DMS153 treated with DMSO at 0.1 percent for 48 hours (cell line): ENCODE measurements at regions not wholly inside any gene's neighbourhood (a gene's known extent, or its start where the extent isn't known, plus 50 kb on each side); places are given as distances from the start of the nearest gene placed in this dataset.
A peak's percentile ranks its signal among the peaks of the same experiment; 100 is the strongest.
"Not testable (repeated sequence)": the region's sequence is repeated elsewhere in the genome, so short reads cannot be mapped to it uniquely, and the experiment has no call there.

ENCODE experiments used
- DNase-seq: peaks from one replicate; lab custom pipeline; 2025; ENCODE audit not compliant: unreplicated experiment; lab: John Stamatoyannopoulos, UW

DNA sequence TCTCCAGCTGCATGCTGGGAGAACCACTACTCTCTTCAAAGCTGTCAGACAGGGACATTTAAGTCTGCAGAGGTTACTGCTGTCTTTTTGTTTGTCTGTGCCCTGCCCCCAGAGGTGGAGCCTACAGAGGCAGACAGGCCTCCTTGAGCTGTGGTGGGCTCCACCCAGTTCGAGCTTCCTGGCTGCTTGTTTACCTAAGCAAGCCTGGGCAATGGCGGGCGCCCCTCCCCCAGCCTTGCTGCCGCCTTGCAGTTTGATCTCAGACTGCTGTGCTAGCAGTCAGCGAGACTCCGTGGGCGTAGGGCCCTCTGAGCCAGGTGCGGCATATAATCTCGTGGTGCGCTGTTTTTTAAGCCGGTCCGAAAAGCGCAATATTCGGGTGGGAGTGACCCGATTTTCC lies 215.0 kb downstream of the STIM2 start:
- not testable (repeated sequence) for DNase-seq

DNA sequence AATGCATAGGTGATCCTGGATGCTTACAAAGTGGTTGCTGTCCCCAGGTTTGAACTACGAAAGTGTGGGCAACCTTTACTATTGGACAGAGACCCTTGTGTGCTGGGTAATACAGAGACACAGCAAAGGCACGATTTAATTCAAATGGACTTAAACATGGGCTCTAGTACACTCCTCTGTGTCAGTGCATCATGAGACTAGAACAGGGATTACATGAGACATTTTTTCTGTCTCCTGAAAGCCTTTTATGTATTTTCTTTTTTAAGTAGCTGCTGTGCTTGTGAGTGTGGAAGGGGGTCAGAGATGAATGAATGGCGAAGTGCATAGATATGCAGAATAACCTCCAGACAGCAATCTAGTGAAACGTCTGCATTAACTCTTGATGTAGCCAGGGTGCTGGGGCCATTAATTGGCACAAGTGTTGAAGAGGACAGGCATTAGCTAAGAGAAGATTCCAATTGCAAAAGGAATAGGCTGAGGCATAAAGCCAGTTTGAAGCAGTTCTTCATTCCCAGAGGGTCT lies 218.4 kb downstream of the STIM2 start:
- DNase-seq: no peak

DNA sequence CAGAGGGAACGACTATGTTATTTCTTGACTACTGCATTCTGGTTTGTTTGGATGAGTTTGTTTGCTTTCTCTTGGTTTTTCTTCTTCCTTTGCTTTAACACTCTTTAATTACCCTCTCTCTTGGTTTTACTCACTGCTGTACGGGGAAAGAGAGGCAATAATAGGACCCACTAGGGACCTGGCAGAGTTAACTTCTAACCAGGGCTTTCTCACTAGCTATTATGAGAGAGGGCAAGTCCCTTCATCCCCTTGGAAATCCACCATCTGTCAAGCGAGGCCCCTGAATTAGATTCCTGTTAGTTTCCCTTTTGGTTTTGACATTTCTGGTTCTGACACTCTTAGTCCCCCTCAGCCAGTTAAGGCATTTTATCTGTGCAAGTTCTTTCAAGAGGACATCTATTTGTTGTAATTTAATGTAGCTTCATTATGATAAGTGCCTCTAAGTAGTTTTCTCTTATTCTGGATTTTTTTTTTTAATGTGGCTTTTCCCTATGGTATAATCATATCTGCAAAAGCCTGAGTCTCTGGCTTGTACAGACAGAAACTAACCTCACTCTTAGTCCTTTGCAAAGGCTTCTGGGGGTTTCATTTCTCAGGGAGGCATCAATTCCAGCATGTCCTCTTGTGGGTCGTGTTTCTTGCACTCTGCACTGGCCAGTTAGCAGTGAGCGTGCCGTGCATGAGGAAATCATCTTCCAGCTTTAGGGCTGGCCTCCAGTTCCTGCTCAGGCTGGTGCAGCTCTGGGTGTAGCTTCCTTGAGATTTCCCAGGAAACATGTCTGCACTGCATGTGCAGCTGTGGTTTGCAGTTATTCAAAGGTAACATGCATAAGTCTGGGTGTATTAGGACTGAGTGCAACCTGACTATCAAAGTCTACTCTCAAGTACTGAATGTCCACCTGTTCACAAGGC lies 221.3 kb downstream of the STIM2 start:
- DNase-seq: no peak

DNA sequence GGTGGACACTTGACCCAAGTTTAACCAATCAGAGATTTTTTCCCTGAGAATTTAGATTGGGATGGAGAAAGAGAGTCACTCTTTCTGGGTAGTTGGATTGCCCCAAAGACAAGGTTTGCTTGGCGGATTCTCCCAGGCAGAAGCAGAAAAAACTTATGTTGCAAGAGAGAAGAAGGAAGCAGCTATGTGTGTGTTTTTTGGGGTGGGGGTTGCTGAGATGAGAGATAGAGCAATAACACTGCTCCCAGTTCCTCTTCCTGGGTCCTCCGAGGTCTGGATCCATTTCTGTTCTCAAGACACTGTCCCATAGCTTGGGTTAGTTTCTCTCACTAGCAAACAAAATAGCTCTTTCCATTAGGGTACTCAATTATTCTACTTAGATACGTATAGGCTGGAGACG lies 222.1 kb downstream of the STIM2 start:
- DNase-seq: no peak

DNA sequence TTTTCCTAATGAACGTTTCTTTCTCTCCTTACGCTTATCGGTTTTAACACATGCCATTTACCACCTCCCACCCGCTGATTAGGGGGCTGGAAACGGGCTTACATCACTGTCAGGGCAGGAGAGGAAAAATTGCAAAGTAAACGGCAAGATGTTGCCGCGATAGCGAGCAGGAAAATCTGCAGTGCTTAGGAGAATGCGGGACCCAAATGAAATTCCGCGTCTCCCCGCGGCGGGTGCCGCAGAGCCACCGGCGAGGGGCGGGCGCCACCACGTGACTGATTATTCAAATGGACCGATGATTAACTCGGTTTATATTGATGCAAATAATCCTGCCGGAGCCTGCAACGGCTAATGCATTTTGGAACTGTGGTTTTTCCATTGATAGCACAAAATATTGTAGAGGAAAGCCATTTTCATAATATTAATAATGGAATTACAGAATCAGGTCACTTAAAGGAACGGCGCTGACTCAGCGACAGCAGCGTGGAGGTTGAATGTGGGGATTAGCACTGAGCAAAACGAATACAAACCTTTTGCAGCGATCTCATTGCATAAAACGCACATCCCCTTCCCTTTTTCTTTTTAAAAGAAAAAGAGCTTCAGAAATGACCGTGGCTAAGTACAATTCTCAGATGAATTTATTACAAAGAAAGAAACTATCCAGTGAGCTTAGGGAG lies 224.2 kb downstream of the STIM2 start:
- DNase-seq: peak; percentile 21

DNA sequence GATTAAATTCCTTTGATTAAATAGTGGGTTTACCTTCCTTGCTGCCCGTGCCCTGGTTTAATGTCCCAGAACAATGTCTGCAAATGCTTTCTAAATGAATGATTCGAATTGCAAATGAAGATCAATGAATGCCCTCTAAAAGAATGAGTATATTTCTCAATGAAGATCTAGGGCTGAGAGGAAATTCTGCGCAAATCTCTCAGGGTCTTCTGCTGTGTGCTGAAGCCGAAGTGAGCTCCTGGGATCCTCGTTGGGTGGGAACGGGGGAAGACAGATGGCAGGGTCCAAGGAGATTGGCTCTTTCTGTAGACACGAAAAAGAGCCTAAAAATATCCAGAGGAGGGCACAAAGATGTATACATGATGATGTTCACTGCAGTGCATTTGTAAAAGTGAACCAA lies 224.8 kb downstream of the STIM2 start:
- DNase-seq: no peak

DNA sequence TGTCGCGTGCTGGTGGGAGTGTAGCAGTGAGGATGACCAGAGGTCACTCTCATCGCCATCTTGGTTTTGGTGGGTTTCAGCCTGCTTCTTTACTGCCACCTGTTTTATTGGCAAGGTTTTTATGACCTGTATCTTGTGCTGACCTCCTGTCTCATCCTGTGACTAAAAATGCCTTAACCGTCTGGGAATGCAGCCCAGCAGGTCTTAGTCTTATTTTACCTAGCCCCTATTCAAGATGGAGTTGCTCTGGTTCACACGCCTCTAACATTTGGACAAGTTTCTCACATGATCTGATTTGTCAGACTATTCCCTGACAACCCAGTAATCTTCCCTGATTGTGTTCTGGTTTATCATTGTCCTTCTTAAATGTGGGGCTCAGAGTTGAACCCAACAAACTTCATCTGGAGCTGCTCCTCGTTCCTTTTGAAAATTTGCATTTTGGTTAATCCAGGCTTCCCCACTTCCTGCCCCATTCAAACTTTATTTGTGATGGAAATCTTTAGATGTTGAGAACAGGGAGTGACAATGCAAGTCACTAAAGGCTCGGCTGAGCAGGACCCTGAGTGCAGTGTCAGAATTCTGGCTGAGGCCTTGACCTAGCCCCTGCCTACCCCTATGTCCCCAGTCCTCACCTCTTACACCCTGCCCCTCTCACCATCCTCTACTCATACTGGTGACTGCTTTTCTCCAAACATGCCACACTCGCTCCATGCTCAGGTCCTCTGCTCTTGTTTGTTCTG lies 226.8 kb downstream of the STIM2 start:
- DNase-seq: no peak

GRCh38 chr4:27088491-27088890 lies 227.8 kb downstream of the STIM2 start:
- no peak for DNase-seq

- no peak for DNase-seq
Measured at GRCh38 chr4:27089186-27089585, 228.5 kb downstream of the STIM2 start.

GRCh38 chr4:27090406-27090805 lies 229.8 kb downstream of the STIM2 start:
- DNase-seq: no peak

- no peak for DNase-seq
Measured at GRCh38 chr4:27094224-27094623, 233.6 kb downstream of the STIM2 start.

DNA sequence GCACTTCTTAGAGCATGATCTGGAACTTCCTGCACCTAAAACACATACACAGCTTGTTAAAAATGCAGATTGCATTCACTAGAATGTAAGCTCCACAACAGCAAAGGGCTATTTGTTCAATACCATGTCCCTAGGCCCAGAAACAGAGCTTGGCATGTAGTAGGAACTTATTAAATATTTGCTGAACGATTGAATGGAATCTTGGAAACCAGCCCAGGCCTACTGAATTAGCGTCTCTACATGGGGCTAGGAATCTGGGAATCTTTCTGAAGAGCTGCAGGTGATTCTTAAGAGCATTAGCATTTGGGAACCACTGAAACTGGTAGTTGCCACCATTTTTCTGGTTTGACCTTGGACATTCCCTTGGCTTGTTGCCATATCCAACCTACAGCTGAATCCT lies 234.1 kb downstream of the STIM2 start:
- no peak for DNase-seq

GRCh38 chr4:27096142-27096824 lies 235.6 kb downstream of the STIM2 start:
- no peak for DNase-seq

DNA sequence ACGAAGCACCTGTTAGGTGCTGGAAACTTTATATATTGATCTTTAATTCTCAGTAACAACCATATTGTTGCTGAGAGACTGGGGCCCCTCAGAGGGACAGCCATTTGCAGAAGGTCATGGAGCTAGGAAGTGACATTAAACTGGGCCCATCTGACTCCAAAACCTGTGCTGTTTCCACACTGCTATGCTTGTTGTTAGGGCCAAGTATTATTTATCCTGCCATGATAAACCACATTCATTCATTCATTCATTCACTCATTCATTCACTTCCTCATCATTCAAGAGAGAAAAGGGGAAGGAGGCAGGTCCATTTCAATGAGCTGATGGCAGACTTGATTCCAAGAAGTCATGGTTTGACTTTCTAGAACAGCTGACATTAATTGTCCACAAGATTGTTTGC lies 237.4 kb downstream of the STIM2 start:
- DNase-seq: no peak

GRCh38 chr4:27100713-27101112 lies 240.1 kb downstream of the STIM2 start:
- DNase-seq: no peak

- no peak for DNase-seq
Measured at GRCh38 chr4:27101126-27101525, 240.5 kb downstream of the STIM2 start.

GRCh38 chr4:27101561-27101960 lies 240.9 kb downstream of the STIM2 start:
- DNase-seq: no peak

DNA sequence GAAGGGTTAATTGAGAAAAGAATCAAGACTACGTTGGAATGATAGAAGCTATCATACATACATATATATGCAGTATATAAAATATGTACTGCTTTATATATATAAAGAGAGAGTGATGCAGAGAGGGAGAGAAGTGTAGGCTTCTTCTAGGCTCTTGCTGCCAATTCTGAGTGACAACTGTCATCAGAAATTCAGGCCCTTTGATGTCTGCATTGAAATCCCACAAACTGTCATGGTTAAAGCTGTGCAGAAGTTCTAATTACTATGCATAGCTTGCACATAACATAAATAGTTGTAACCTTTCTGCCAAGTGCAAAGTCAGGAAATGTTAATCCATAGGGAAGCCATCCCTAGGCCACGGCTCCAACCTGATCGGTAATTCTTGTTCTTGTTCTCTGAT lies 251.0 kb downstream of the STIM2 start:
- DNase-seq: no peak

DNA sequence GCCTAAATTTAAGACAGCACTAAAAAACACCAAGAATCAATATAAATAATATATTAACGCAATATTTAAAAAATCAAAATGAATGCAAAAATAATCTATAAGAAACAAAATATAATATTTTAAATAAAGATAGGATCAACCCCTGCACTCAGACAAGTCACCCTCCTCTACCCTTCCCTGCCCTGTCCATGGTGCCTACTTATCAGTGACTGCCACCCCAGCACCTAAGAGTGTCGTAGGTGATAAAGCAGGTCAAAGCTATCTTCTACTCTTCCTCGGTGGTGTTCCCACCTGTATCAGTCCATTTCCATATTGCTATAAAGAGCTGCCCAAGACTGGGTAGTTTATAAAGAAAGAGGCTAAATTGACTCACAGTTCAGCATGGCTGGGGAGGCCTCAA lies 251.9 kb downstream of the STIM2 start:
- DNase-seq: no peak

GRCh38 chr4:27115221-27115620 lies 254.6 kb downstream of the STIM2 start:
- no peak for DNase-seq

- no peak for DNase-seq
Measured at GRCh38 chr4:27117453-27117852, 256.8 kb downstream of the STIM2 start.
